ENCODE measurements at regions not wholly inside any gene's neighbourhood (a gene's known extent, or its start where the extent isn't known, plus 50 kb on each side); places are given as distances from the start of the nearest gene placed in this dataset.

GRCh38 chr11:32531528-32531927 lies 52.1 kb upstream of the EIF3M start:
- no peak for DNase-seq
- intact Hi-C loops (cut with DNase I): no loop called here

- no peak for DNase-seq
- intact Hi-C loops (cut with DNase I): no loop called here
Observed at GRCh38 chr11:32529994-32530588, 53.5 kb upstream of the EIF3M start.

GRCh38 chr11:32527261-32528175 lies 56.1 kb upstream of the EIF3M start:
- peak in 3 of 42 donors; percentile 1 to 5 (median 5) for DNase-seq

GRCh38 chr11:32526760-32527159 lies 56.9 kb upstream of the EIF3M start:
- DNase-seq: no peak
- intact Hi-C loops (cut with DNase I): no loop called here

More at GRCh38 chr11:32527261-32528175, 56.1 kb upstream of the EIF3M start:
- intact Hi-C loops (cut with DNase I): no loop called here

- intact Hi-C loops (cut with DNase I): no loop called here
- DNase-seq: no peak
Observed at GRCh38 chr11:32511926-32512325, 71.7 kb upstream of the EIF3M start.

- DNase-seq: no peak
- intact Hi-C loops (cut with DNase I): no loop called here
Observed at GRCh38 chr11:32510039-32510438, 73.6 kb upstream of the EIF3M start.

- DNase-seq: no peak
- intact Hi-C loops (cut with DNase I): no loop called here
Observed at GRCh38 chr11:32508780-32509179, 73.4 kb upstream of the WT1 start.

- intact Hi-C loops (cut with DNase I): no loop called here
- DNase-seq: no peak
Observed at GRCh38 chr11:32500001-32500400, 64.7 kb upstream of the WT1 start.

GRCh38 chr11:32497951-32498350 lies 62.6 kb upstream of the WT1 start:
- no peak for DNase-seq
- intact Hi-C loops (cut with DNase I): no loop called here

- DNase-seq: no peak
- intact Hi-C loops (cut with DNase I): no loop called here
Observed at GRCh38 chr11:32494629-32495028, 59.3 kb upstream of the WT1 start.

GRCh38 chr11:32489464-32489863 lies 54.1 kb upstream of the WT1 start:
- intact Hi-C loops (cut with DNase I): no loop called here
- DNase-seq: no peak

- intact Hi-C loops (cut with DNase I): no loop called here
- no peak for DNase-seq
Observed at GRCh38 chr11:32487270-32487669, 51.9 kb upstream of the WT1 start.

- DNase-seq: no peak
- intact Hi-C loops (cut with DNase I): no loop called here
Observed at GRCh38 chr11:32485733-32486132, 50.4 kb upstream of the WT1 start.

Data from head of caudate nucleus (tissue), 42 donors.